ENCODE measurements at regions not wholly inside any gene's neighbourhood (a gene's known extent, or its start where the extent isn't known, plus 50 kb on each side); places are given as distances from the start of the nearest gene placed in this dataset.

- TF ChIP-seq CTCF (IDR thresholded peaks at IDR 0.05; ENCODE audit: low read depth, low read length) (no peak), POLR2A (IDR thresholded peaks at IDR 0.05; ENCODE audit: extremely low read depth, insufficient read length) (no peak), MYC (IDR thresholded peaks at IDR 0.05; ENCODE audit: low read depth, low read length) (no peak), MAX (IDR thresholded peaks at IDR 0.05; ENCODE audit: low read depth, low read length) (no peak)
Observed at GRCh38 chr4:132094017-132094416, 1055.1 kb upstream of the PCDH10 start.
